Right kidney (tissue), 1 donor: ENCODE measurements at regions not wholly inside any gene's neighbourhood (a gene's known extent, or its start where the extent isn't known, plus 50 kb on each side); places are given as distances from the start of the nearest gene placed in this dataset.
"Not testable (repeated sequence)": the region's sequence is repeated elsewhere in the genome, so short reads cannot be mapped to it uniquely, and the experiment has no call there.

Source experiments
- DNase-seq: peaks from one replicate; pipeline ENCODE4 v3.0.0-alpha.2; 2016

DNA sequence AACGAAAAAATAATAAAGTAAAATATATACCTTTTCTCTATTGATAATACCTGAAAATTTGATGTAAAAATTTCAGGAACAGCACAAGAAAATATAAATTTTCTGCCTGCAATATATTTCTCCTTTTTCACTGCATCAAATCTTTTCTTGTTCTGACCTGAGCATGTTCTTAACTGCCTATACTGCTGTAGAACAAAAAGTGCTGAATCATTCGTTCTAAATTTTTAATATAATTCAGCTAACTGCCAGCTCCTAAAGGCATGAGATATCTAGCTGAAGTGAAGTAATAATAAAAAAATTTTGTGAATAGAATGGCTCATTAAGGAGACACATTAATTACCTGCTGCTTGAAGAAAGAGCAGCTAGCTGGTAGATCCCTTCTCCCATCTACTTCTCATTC lies 188.6 kb upstream of the FKBP1C start:
- no peak for DNase-seq

DNA sequence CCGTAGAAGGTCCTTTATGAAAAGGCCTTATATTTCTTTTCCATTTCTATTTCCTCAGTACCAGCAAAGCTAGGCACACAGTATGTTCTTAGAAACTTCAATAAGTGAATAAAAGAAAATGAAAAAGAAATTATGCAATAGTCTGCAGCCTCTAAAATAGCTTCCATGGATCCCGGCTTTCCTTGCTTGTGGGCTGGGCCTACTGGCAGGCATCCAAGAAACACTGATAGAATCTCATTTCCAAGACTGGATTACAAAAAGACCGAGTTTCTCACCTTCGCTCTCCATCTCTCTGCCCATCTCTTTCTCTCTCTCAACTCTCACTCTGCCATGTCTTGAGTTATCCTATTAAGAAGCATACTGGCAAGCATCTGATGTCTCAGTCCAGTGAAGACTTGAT lies 187.5 kb upstream of the FKBP1C start:
- no peak for DNase-seq

DNA sequence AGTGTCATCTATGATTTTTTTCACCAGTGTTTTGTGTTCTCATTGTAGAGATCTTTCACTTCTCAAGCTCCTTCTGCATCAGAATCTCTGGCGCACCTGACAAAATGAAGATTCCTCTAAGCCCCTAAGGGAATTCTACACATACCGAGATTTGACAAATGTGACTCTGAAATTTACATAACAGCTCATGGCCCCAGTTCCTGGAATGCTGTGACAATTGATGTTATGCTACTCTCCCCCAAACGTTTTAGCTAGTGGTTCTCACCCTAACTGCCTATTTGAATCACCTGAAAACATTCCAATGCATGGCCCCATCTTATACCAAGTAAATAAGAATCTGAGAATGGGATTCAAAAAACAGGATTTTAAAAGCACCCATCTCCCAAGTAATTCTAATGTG lies 162.1 kb upstream of the FKBP1C start:
- DNase-seq, result no peak

DNA sequence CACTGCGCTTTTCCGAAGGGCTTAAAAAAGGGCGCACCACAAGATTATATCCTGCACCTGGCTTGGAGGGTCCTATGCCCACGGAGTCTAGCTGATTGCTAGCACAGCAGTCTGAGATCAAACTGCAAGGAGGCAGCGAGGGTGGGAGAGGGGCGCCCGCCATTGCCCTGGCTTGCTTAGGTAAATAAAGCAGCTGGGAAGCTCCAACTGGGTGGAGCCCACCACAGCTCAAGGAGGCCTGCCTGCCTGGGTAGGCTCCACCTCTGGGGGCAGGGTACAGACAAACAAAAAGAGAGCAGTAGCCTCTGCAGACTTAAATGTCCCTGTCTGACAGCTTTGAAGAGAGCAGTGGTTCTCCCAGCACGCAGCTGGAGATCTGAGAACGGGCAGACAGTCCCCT lies 158.1 kb upstream of the FKBP1C start:
- DNase-seq, result not testable (repeated sequence)

DNA sequence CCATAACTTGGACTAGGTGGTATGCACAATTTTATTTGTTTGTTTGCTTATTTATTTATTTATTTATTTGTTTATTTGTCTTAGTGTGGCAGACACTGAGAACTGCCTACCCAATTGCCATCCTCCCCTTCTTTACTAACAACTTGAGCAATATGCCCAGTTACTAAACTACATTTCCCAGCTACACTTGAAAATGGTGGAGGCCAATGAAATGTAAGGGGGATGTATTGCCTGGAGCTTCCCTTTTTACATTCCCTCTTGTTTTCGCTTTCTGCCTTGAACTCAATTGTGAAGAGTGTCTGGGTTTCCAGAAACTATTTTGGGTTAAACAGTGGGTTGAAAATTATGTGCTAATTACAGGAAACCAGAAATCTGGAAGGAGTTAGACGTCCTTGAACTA lies 152.7 kb upstream of the FKBP1C start:
- no peak for DNase-seq

GRCh38 chr6:63063631-63064271 lies 147.5 kb upstream of the FKBP1C start:
- no peak for DNase-seq

- DNase-seq, result no peak
Measured at GRCh38 chr6:63066055-63066704, 145.1 kb upstream of the FKBP1C start.

DNA sequence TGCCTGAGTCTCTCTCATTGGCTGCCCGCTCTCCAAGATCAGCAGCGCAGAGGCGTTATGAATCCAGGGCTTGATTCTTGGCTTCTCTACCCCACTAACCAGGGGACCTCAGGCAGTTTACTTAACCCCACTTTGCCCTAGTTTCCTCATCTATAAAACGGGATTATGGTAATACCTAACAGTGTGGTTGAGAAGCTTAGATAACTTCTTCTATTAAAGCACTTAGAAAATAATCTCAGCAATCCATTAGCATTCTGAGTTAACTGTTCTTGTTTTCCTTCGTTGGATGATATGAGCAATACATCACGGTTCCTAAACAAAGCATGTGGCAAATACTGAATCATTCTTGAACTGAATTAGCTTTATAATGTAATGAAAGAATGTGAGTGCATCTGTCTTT lies 116.3 kb upstream of the FKBP1C start:
- no peak for DNase-seq

DNA sequence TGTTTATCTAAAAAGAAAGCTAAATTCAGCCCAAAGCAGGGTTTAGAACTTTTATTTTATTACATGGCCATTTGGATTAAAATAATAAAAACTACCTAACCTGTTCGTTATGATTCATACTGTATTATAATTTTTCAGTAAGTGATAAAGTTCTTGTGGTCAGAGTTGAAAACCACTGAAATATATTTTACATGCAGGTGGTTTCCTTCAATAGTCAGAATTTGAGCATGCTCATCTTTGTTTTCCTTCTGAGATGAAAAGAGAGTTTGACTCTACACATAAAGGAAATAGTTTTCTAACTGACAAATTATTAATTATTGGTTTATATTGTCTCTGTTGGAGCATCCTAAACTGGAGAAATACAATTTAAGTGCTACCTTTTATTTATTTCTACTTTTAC lies 114.0 kb upstream of the FKBP1C start:
- no peak for DNase-seq

DNA sequence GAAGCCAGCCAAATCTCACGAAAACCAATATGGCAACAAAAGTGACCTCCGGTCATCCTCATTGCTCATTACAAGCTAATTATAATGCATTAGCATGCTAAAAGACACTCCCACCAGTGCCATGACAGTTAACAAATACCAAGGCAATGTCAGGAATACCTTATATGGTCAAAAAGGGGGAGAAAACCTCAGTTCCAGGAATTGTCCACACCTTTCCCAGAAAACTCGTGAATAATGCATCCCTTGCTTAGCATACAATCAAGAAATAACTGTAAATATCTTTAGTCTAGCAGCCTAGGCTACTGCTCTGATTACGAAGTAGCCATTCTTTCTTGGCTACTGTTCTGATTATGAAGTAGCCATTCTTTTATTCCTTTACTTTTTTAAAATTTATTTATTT lies 112.5 kb upstream of the FKBP1C start:
- no peak for DNase-seq

GRCh38 chr6:63099772-63100459 lies 111.4 kb upstream of the FKBP1C start:
- no peak for DNase-seq

DNA sequence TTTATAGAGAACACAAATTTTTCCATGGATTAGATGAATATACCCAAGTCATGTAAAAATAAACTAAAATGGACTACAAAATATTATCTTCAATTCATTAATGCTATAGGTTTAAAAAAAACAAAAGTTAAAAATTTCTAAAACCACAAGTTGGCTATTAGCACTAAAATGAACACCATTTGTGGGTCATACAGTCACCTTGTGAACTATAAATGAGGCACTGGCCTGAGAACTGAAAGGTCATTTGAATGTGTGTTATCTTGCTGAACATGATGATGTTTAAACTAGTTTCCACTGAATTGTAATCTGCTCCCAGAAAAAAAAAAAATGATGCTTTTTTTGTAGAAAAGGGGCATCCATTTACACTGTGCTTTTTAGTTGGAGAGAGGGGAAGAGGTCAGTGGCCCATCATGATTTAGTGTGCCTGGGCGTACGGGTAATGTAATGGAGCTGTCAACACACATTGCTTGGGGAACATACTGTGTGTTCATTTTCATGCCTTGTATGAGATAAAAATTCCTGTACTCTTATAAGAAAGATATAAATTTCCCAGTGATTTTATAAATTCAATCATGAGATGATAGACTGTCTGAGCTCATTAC lies 96.6 kb upstream of the FKBP1C start:
- DNase-seq, result no peak

DNA sequence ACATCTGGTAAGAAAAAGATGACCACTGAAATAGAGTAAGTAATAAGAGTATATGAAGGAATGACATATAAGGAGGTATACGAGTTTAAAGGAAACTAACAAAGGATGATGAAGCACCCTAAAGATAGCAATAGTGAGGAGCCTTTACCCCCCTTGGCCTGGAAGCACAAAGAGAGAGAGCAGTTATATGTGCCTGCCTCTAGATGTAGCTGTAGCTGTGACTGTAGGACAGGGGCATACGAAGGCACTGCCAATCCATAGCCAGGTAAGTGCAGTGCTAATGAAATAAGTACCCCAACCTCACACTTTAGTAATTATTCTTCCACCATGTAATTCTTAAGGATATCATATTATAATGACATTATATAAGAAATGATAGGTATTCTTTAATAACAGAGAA lies 90.1 kb upstream of the FKBP1C start:
- no peak for DNase-seq

GRCh38 chr6:63140114-63140513 lies 71.2 kb upstream of the FKBP1C start:
- no peak for DNase-seq

- no peak for DNase-seq
Measured at GRCh38 chr6:63140692-63141318, 70.5 kb upstream of the FKBP1C start.

GRCh38 chr6:63149730-63150129 lies 61.5 kb upstream of the FKBP1C start:
- no peak for DNase-seq

DNA sequence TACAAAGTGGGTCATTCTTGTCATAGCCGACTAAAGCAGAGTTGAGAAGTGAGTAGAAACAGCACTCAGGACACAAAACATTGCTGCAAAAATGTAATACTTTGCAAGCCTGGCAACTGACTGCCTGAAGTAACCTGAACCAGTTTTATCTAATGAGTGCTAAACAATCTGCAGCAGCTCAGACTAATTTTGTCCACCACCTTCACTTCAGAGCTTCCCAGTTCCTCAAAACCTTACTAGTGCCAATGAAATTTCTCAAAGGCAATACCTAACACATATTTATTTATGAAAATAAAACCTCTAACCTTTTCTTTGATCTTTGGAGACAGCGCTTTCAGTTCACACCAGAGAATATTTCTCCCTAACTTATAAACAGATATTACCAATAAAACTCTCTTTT lies 56.7 kb upstream of the FKBP1C start:
- DNase-seq, result no peak
